Activated naive CD4-positive, alpha-beta T cell treated with anti-CD3 and anti-CD28 coated beads, Interleukin-2, amount 50 U/mL, for 72 hours (primary cell): ENCODE measurements at regions not wholly inside any gene's neighbourhood (a gene's known extent, or its start where the extent isn't known, plus 50 kb on each side); places are given as distances from the start of the nearest gene placed in this dataset.
"Not testable (repeated sequence)": the region's sequence is repeated elsewhere in the genome, so short reads cannot be mapped to it uniquely, and the experiment has no call there.

ENCODE experiments used
- ATAC-seq, 2 donors: fragments of 150-1000 bp; cut with Tn5 transposase; 2 replicates each; pipeline ENCODE4 v1.10.0; 2021; ENCODE audit warnings: mild to moderate bottlenecking in 2 of 2, moderate library complexity in 2 of 2
- DNase-seq, 2 donors: peaks; one replicate each; pipeline ENCODE4 v3.0.0; 2021 to 2022; ENCODE audit warnings: low spot score in 2 of 2
- H3K27ac Mint-ChIP-seq, 2 donors: one replicate each; pipeline ENCODE4 v1.8.0; 2022; ENCODE audit warnings: mild to moderate bottlenecking in 2 of 2, mixed read lengths in 2 of 2
- H3K36me3 Mint-ChIP-seq, 2 donors: one replicate each; pipeline ENCODE4 v1.8.0; 2022; ENCODE audit warnings: mixed read lengths in 2 of 2
- H3K9me3 Mint-ChIP-seq, 2 donors: one replicate each; pipeline ENCODE4 v1.8.0; 2022; ENCODE audit warnings: mixed read lengths in 2 of 2

- ATAC-seq: no peak
- Mint-ChIP-seq H3K9me3 (no peaks in the 10 kb centered on the region), H3K36me3 (no peaks in the 10 kb centered on the region), H3K27ac (no peak overlapping the region)
- no peak for DNase-seq
These were observed 226.4 kb downstream of the S1PR1 start for GRCh38 chr1:101463195-101463594.

DNA sequence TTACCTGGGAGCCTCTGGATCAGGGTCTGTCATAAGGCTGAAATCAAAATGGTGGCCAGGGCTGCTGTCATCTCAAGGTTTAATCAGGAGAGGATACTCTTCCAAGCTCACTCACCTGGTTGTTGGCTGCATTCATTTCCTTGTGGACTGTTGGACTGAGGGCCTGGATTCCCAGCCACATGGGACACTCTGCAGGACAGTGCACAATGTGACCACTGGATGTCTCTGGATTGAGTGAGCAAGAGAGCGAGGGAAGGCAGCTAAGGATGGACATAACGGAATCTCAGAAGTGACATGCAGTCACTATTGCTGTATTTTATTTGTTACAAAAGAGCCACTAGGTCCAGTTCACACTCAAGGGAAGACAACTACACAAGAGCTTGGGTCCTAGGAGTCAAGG, 229.1 kb downstream of the S1PR1 start:
- no peak overlapping the region for H3K27ac Mint-ChIP-seq
- no peak for ATAC-seq
- no peaks in the 10 kb centered on the region for H3K36me3 Mint-ChIP-seq
- no peak for DNase-seq
- H3K9me3 Mint-ChIP-seq: peaks cover 4 to 5% of the 10 kb centered on the region in 2 donors

DNA sequence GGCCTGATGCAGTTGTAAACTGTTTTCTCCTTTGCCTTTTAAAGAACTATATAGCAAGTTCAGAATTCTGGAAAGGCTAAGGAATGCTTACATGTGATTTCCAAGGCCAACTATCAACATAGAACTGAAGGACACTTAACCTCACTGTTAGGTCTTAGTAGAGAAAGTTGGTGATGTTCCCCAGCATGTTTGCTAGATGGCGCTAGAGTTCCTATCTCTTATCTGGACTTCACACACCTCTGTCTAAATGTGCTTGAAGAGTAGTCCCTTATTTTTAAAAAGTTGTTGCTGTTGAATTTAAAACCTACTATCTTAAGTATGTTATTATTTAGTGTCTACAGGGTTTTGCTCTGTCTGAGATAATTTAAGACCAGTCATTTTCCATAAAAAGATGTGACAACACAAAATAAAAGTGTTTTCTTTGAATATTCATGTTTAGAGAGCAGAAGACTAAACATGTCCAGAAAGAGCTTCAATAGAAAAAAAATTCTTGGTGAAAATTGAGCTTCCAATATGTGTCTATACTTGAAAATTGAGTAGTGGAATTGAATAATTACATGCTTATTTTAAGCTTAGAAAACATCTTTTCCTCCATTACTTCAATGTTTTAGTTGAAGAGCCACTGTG, 237.3 kb downstream of the S1PR1 start:
- no peak for ATAC-seq
- Mint-ChIP-seq H3K36me3 (peaks cover 0 to 5% of the 10 kb centered on the region in 2 donors), H3K9me3 (peaks cover 8 to 11% of the 10 kb centered on the region in 2 donors), H3K27ac (no peak overlapping the region)
- peak in 1 of 2 donors; percentile 26 for DNase-seq

DNA sequence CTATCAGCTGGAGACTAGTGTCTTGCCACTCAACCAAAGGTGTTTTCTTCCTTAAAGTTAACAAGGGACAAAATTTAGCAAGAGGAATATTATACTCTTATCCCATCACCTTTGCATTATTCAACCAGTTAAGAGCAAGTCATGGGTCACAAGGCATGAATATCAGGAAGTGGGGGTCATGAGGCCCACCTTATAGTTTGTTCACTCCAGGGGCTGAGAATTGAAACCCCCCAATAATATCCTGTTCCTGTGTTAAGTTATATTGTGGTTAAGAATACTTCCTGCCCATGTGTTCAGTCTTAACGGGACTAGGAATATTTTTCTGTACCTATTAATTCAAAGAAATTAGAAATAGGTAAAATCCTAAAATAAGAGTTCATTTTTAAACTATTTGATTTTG, 239.7 kb downstream of the S1PR1 start:
- Mint-ChIP-seq H3K27ac (no peak overlapping the region), H3K36me3 (peaks cover 0 to 2% of the 10 kb centered on the region in 2 donors), H3K9me3 (peaks cover 2% of the 10 kb centered on the region in 2 donors)
- ATAC-seq (no peak), DNase-seq (no peak)

DNA sequence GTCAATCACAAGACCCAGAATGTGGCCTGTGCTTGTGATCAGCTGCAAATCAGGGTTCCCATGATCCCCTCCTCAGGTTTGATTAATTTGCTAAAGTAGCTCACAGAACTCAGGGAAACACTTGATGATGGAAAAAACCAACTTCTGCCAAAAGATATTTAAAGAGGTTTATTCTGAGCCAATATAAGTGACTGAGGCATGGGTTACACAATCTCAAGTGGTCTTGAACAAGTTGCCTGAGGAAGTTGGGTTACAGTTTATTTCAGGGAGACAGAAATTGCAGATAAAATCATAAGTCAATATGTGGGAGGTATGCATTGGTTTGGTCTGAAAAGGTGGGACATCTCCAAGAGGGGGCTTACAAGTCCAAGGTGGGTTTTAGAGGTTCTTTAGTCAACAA, 243.1 kb downstream of the S1PR1 start:
- ATAC-seq (no peak), DNase-seq (no peak)
- H3K27ac Mint-ChIP-seq: no peak overlapping the region
- no peaks in the 10 kb centered on the region for H3K9me3 Mint-ChIP-seq
- H3K36me3 Mint-ChIP-seq: no peaks in the 10 kb centered on the region

DNA sequence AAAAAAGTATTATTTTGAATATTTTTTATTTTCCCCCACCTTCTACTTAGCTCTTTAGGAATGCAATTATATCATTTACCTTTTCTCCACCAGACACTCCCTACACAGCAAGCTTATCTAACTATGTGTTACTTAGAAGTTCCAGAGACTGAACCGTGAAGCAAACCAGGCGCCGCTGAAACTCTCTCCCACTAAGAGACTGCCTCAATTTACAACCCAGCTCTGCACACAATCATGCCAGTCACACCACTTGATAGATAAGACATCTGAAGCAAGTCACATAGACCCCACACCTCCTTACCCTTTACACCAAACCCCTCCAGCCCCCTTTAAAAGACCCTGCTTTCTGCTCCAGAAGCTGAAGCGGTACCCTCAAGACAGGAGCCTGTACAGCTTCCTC, 245.5 kb downstream of the S1PR1 start:
- Mint-ChIP-seq H3K27ac (no peak overlapping the region), H3K9me3 (no peaks in the 10 kb centered on the region), H3K36me3 (no peaks in the 10 kb centered on the region)
- DNase-seq (no peak), ATAC-seq (no peak)

DNA sequence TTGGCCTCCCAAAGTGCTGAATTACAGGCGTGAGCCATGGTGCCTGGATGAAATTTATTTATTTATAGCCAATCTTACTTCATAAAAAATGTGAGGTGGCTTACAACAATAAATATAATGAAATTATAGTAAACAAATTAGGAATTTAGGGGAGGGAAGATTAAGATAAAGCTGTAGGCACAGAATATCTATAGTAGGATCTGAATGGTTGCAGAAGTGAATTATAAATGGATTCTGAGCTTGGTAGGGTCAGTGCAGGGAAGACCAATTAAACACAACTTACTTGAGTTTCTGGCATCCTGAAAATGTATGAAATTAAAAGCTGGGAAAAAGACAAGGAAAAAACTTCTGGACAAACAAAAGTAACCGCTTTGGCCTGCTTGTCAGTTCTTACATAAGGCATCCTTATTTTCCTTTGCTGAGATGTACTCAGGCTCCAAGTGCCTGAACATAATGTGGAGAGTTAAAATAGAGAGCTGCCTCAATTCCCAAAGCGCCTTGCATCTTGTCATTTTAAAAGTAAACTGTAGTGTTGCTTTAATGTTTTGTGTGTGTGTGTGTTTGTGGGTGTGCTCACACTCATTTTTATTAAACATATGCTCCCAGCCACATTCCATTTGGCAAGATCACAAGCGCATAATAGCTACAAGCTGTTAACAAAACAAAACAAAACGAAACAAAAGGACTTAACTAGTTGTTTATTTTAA, 247.3 kb downstream of the S1PR1 start:
- no peak for DNase-seq

GRCh38 chr1:101484689-101485338, 248.0 kb downstream of the S1PR1 start:
- H3K36me3 Mint-ChIP-seq: no peaks in the 10 kb centered on the region
- no peak overlapping the region for H3K27ac Mint-ChIP-seq
- no peak for DNase-seq
- no peak for ATAC-seq
- no peaks in the 10 kb centered on the region for H3K9me3 Mint-ChIP-seq

More for the DNA sequence above, 247.3 kb downstream of the S1PR1 start:
- no peaks in the 10 kb centered on the region for H3K9me3 Mint-ChIP-seq
- no peaks in the 10 kb centered on the region for H3K36me3 Mint-ChIP-seq
- no peak for ATAC-seq
- H3K27ac Mint-ChIP-seq: no peak overlapping the region

GRCh38 chr1:101485712-101486111, 248.9 kb downstream of the S1PR1 start:
- DNase-seq (no peak), ATAC-seq (no peak)
- no peaks in the 10 kb centered on the region for H3K36me3 Mint-ChIP-seq
- H3K9me3 Mint-ChIP-seq: no peaks in the 10 kb centered on the region
- H3K27ac Mint-ChIP-seq: no peak overlapping the region

- not testable (repeated sequence) for H3K36me3 Mint-ChIP-seq, ATAC-seq, H3K9me3 Mint-ChIP-seq, H3K27ac Mint-ChIP-seq, DNase-seq
These were observed 255.3 kb downstream of the S1PR1 start for GRCh38 chr1:101492144-101492543.

GRCh38 chr1:101493920-101494319, 257.1 kb downstream of the S1PR1 start:
- not testable (repeated sequence) for H3K9me3 Mint-ChIP-seq, H3K27ac Mint-ChIP-seq, DNase-seq, H3K36me3 Mint-ChIP-seq, ATAC-seq

GRCh38 chr1:101496109-101496508, 259.3 kb downstream of the S1PR1 start:
- Mint-ChIP-seq H3K36me3 (peaks cover 0 to 7% of the 10 kb centered on the region in 2 donors), H3K9me3 (peaks cover 0 to 4% of the 10 kb centered on the region in 2 donors), H3K27ac (no peak overlapping the region)
- ATAC-seq: peak; percentile 88 to 98
- no peak for DNase-seq

DNA sequence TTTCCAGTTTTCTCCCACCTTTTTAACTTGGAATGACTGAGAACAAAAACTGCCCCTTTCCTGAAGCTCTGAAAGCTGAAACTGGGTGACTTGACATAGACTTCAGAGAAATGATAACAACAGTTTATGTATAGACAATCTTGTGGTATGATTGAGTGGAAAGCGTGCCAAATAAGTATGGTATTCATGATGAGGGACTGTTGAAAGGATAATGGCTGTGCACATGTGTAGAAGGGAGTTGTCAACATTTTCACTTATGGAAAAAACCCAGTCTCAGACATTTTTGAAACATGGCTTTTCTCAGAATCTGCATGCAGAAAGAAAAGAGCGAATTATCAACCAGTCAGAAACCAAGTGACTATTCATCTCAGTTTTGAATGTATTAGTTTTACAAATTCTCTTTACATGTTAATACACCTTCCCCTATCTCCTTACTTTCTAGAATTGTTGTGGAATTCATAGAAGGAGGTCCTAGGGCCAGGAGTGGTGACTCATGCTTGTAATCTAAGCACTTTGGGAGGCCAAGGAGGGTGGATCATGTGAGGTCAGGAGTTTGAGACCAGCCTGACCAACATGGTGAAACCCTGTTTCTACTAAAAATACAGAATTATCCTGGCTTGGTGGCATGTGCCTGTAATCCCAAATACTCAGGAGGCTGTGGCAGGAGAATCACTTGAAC, 261.2 kb downstream of the S1PR1 start:
- no peak overlapping the region for H3K27ac Mint-ChIP-seq
- H3K36me3 Mint-ChIP-seq: no peaks in the 10 kb centered on the region
- no peak for DNase-seq
- ATAC-seq: no peak
- no peaks in the 10 kb centered on the region for H3K9me3 Mint-ChIP-seq

DNA sequence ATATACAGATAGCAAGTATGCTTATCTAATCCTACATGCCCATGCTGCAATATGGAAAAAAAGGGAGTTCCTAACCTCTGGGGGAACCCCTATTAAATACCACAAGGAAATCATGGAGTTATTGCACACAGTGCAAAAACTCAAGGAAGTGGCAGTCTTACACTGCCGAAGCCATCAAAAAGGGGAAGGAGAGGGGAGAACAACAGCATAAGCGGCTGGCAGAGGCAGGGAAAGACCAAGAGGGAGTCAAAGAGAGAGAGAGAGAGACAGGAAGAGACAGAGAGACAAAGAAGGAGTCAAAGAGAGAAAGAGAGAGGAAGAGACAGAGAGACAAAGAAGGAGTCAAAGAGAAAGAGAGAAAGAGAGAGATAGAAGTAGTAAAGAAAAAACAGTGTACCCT, 267.3 kb downstream of the S1PR1 start:
- H3K27ac Mint-ChIP-seq, DNase-seq, ATAC-seq, H3K9me3 Mint-ChIP-seq, H3K36me3 Mint-ChIP-seq: not testable (repeated sequence)

DNA sequence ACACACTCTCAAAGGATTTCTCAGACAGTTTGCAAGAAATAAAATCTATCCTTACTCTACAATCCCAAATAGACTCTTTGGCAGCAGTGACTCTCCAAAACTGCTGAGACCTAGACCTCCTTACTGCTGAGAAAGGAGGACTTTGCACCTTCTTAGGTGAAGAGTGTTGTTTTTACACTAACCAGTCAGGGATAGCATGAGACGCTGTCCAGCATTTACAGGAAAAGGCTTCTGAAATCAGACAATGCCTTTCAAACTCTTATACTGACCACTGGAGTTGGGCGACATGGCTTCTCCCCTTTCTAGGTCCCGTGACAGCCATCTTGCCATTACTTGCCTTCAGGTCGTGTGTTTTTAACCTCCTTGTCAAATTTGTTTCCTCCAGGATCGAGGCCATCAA, 268.4 kb downstream of the S1PR1 start:
- ATAC-seq, H3K9me3 Mint-ChIP-seq, H3K36me3 Mint-ChIP-seq, H3K27ac Mint-ChIP-seq, DNase-seq: not testable (repeated sequence)

DNA sequence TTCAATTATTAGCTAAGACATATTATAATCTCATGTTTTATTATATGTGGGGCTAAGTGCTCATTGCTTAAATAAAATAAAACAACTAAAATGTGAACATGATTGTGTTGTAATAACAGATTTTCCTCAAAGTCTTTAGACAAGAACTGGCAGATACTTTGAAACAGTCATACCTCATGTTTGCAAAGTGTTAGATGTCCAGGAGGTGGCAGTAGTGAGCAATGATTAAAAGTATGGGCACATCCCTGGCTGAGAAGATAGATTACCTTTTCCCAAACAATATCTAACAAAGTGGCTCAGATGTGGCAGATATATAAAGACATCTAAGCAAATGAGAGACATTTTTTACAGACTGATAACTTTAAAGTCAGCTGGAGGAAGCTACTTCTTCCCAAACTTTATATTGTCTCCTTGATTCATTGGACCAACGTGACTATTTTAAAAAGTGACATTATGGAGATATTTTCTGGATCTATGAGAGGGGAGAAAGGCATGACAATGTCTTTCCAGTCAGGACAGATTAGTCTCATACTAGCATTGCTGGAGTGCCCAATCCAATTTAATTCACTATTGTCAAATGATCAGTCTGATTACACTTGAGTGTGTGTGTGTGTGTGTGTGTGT, 269.8 kb downstream of the S1PR1 start:
- Mint-ChIP-seq H3K9me3 (no peaks in the 10 kb centered on the region), H3K36me3 (no peaks in the 10 kb centered on the region), H3K27ac (no peak overlapping the region)
- peak; percentile 48 to 55 for ATAC-seq
- peak in 1 of 2 donors; percentile 57 for DNase-seq

DNA sequence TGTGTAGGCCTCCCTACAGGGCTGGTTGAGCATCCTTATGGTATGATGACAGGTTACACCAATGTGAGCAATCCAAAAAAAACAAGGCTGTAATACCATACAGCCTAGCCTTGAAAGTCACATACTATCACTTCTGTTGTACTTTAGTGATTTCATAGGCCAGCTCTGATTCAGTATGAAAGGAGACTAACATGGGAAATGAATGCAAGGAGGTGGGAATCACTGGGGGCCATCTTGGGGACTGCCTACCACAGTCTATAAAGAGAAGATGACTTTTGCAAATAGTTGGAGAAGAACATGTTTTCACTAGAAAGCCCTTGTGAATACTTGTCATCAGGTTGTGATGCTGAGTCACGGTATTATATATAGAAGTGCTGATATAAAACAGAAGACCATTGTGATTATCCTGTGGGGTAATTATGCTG, 270.7 kb downstream of the S1PR1 start:
- no peak overlapping the region for H3K27ac Mint-ChIP-seq
- DNase-seq: no peak
- no peaks in the 10 kb centered on the region for H3K36me3 Mint-ChIP-seq
- ATAC-seq: peak in 1 of 2 donors; percentile 38
- H3K9me3 Mint-ChIP-seq: no peaks in the 10 kb centered on the region
